GM23248 (cell line): ENCODE measurements at regions not wholly inside any gene's neighbourhood (a gene's known extent, or its start where the extent isn't known, plus 50 kb on each side); places are given as distances from the start of the nearest gene placed in this dataset.

Experiments
- DNase-seq: peaks from one replicate; pipeline ENCODE4 v3.0.0-alpha.2; 2015
- H2AFZ ChIP-seq: fragments of 200-600 bp; sonication (generic); 2 replicates; pipeline ENCODE4 v1.6.1; 2016; ENCODE audit warnings: antibody characterized with exemption
- H3F3A ChIP-seq: fragments of 200-600 bp; sonication (generic); 2 replicates; pipeline ENCODE4 v1.6.1; 2016; ENCODE audit warnings: mild to moderate bottlenecking, antibody characterized with exemption, mixed run types; ENCODE audit not compliant: insufficient read depth
- H3K27ac ChIP-seq: fragments of 200-600 bp; sonication (generic); 2 replicates; pipeline ENCODE4 v1.5.1; 2016; ENCODE audit warnings: mild to moderate bottlenecking
- H3K27me3 ChIP-seq: fragments of 200-600 bp; sonication (generic); replicated peaks from 2 replicates; pipeline ENCODE4 v1.6.1; 2016; ENCODE audit warnings: mild to moderate bottlenecking; ENCODE audit not compliant: insufficient read depth
- H3K36me3 ChIP-seq: fragments of 200-600 bp; sonication (generic); 2 replicates; pipeline ENCODE4 v1.6.1; 2016; ENCODE audit warnings: low read depth, mild to moderate bottlenecking
- H3K4me1 ChIP-seq: fragments of 200-600 bp; sonication (generic); 2 replicates; pipeline ENCODE4 v1.6.1; 2016; ENCODE audit warnings: mild to moderate bottlenecking; ENCODE audit not compliant: insufficient read depth
- H3K4me2 ChIP-seq: fragments of 200-600 bp; sonication (generic); one replicate; pipeline ENCODE4 v1.6.1; 2016; ENCODE audit warnings: mild to moderate bottlenecking; ENCODE audit not compliant: unreplicated experiment
- H3K4me3 ChIP-seq: fragments of 200-600 bp; sonication (generic); 2 replicates; pipeline ENCODE4 v1.5.1; 2016; ENCODE audit warnings: mild to moderate bottlenecking
- H3K79me2 ChIP-seq: fragments of 200-600 bp; sonication (generic); 2 replicates; pipeline ENCODE4 v1.6.1; 2016; ENCODE audit warnings: mild to moderate bottlenecking; ENCODE audit not compliant: insufficient read depth
- H3K9ac ChIP-seq: fragments of 200-600 bp; sonication (generic); 2 replicates; pipeline ENCODE4 v1.6.1; 2016; ENCODE audit warnings: mild to moderate bottlenecking
- H3K9me2 ChIP-seq: fragments of 200-600 bp; sonication (generic); 2 replicates; pipeline ENCODE4 v1.6.1; 2016; ENCODE audit warnings: mixed run types, mild to moderate bottlenecking, moderate library complexity; ENCODE audit not compliant: insufficient read depth
- H3K9me3 ChIP-seq: fragments of 200-600 bp; sonication (generic); one replicate; pipeline ENCODE4 v1.6.1; 2017; ENCODE audit warnings: low read depth
- H4K20me1 ChIP-seq: fragments of 200-600 bp; sonication (generic); 2 replicates; pipeline ENCODE4 v1.6.0; 2016; ENCODE audit not compliant: insufficient read depth
- EZH2 ChIP-seq: fragments of 200-600 bp; sonication (generic); IDR thresholded peaks from 2 replicates; pipeline ENCODE4 v1.6.1; 2018; ENCODE audit warnings: antibody characterized with exemption, mild to moderate bottlenecking; ENCODE audit not compliant: insufficient read depth, poor library complexity, severe bottlenecking
- EZH2phosphoT487 ChIP-seq: fragments of 200-600 bp; sonication (generic); IDR thresholded peaks from 2 replicates; pipeline ENCODE4 v1.6.1; 2018; ENCODE audit warnings: antibody characterized with exemption, moderate library complexity, mild to moderate bottlenecking, low read depth; ENCODE audit not compliant: insufficient read depth
- WGBS, 2 experiments: methylation state at CpG; one replicate each; pipeline ENCODE4 v1.1.6; 2015 to 2017; ENCODE audit warnings: low lambda C conversion rate in 2 of 2, low coverage in 1 of 2; ENCODE audit errors: missing lambda C conversion rate in 2 of 2; 5-methylcytosine and 5-hydroxymethylcytosine counted together
- in situ Hi-C: fragments of 300-500 bp; cut with MboI; formaldehyde crosslinking; loops from 2 replicates; pipeline ENCODE4 v1.15.0; 2020

GRCh38 chr4:75244325-75244724 is 269.9 kb downstream of the RCHY1 start:
- in situ Hi-C loops = no loop called here
- no peaks in the 10 kb centered on the region for H3K9me2 ChIP-seq
- TF ChIP-seq EZH2 (no peak), EZH2phosphoT487 (no peak)

DNA sequence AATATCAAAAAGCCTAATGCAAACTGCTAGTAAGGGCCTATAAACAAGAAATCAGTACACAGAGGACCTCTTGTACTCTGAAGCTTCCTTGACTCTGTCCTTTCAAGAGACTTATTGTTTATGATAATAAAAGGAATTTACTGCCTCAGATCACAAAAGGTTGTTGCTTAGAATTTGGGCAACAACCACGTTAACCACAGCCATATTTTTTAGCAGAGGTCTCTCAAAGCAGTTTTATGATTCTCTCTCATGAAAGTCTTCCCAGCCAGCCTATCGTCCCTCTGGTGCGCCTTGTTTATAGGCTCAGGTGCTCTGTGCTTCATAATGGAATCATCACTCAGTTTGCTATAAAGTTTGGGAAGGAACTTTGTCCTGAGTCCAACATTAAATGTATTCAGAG is 270.6 kb downstream of the RCHY1 start:
- Histone ChIP-seq H2AFZ (no peak overlapping the region), H3K27me3 (no peaks in the 10 kb centered on the region), H3K36me3 (no peaks in the 10 kb centered on the region), H3F3A (no peaks in the 10 kb centered on the region), H4K20me1 (no peaks in the 10 kb centered on the region), H3K9ac (no peak overlapping the region), H3K27ac (no peak overlapping the region), H3K4me3 (no peak overlapping the region), H3K79me2 (no peaks in the 10 kb centered on the region), H3K9me2 (no peaks in the 10 kb centered on the region), H3K4me2 (no peak overlapping the region), H3K4me1 (no peaks in the 10 kb centered on the region), H3K9me3 (no peaks in the 10 kb centered on the region)
- DNase-seq = no peak
- in situ Hi-C loops = no loop called here
- WGBS, 2 experiments = 2 to 4% methylated on average over 3 of the region's 3 CpGs
- TF ChIP-seq EZH2 = no peak
- TF ChIP-seq EZH2phosphoT487 = no peak

More at GRCh38 chr4:75244325-75244724, 269.9 kb downstream of the RCHY1 start:
- no peak overlapping the region for H3K27ac ChIP-seq
- H3K79me2 ChIP-seq = no peaks in the 10 kb centered on the region
- 18 to 27% methylated on average over 6 of the region's 6 CpGs for WGBS, 2 experiments
- no peaks in the 10 kb centered on the region for H3K36me3 ChIP-seq
- H3K4me1 ChIP-seq = no peaks in the 10 kb centered on the region
- no peak for DNase-seq
- no peak overlapping the region for H2AFZ ChIP-seq
- H3F3A ChIP-seq = no peaks in the 10 kb centered on the region
- no peaks in the 10 kb centered on the region for H3K9me3 ChIP-seq
- no peak overlapping the region for H3K4me2 ChIP-seq
- no peak overlapping the region for H3K9ac ChIP-seq
- H3K27me3 ChIP-seq = no peaks in the 10 kb centered on the region
- no peaks in the 10 kb centered on the region for H4K20me1 ChIP-seq
- no peak overlapping the region for H3K4me3 ChIP-seq

DNA sequence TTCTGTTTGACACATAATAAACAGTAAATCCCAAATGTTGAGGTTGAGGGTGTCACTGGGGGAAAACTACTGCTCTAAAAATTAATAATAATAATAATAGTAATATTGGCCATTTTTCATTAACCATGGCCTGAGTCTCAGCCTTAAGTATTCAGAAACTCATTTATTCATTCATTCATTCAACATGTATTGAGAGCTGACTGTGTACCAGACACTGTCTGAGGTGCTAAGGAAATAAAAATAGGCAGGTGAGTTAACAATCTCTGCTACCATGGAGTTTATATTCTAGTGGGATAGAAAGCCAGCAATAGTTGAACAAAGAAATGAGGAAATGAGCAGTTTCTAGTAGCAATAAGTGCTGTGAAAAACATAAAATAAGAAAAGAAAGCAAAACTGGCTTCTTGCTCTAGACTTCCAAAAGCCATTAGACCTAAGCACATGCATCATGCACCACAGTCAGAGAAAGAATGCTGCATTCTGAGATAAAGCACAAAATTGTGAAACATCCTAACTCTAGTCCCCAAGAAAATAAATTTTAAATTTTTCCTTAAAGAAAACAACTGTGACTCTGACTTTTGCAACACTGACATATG is 278.7 kb downstream of the RCHY1 start:
- Histone ChIP-seq H3F3A (no peaks in the 10 kb centered on the region), H3K4me3 (no peak overlapping the region), H3K9me2 (no peaks in the 10 kb centered on the region), H3K36me3 (no peaks in the 10 kb centered on the region), H3K9me3 (no peaks in the 10 kb centered on the region), H2AFZ (no peak overlapping the region), H3K4me1 (no peaks in the 10 kb centered on the region), H4K20me1 (no peaks in the 10 kb centered on the region), H3K27ac (no peak overlapping the region), H3K27me3 (no peaks in the 10 kb centered on the region), H3K4me2 (no peak overlapping the region), H3K9ac (no peak overlapping the region), H3K79me2 (no peaks in the 10 kb centered on the region)
- DNase-seq = no peak
- in situ Hi-C loops = no loop called here
- TF ChIP-seq EZH2phosphoT487 (no peak), EZH2 (no peak)

GRCh38 chr4:75232546-75232945 is 281.7 kb downstream of the RCHY1 start:
- H3K9ac ChIP-seq = no peak overlapping the region
- no peaks in the 10 kb centered on the region for H3K9me2 ChIP-seq
- H3K79me2 ChIP-seq = no peaks in the 10 kb centered on the region
- WGBS, 2 experiments = 0 to 1% methylated on average over 3 of the region's 3 CpGs
- no peak overlapping the region for H3K4me3 ChIP-seq
- H4K20me1 ChIP-seq = no peaks in the 10 kb centered on the region
- H3K4me1 ChIP-seq = no peaks in the 10 kb centered on the region
- H3K4me2 ChIP-seq = no peak overlapping the region
- no peak overlapping the region for H3K27ac ChIP-seq
- no peaks in the 10 kb centered on the region for H3K27me3 ChIP-seq
- in situ Hi-C loops = no loop called here
- no peaks in the 10 kb centered on the region for H3F3A ChIP-seq
- no peaks in the 10 kb centered on the region for H3K36me3 ChIP-seq
- TF ChIP-seq EZH2phosphoT487 = no peak
- no peak for TF ChIP-seq EZH2
- H3K9me3 ChIP-seq = no peaks in the 10 kb centered on the region
- no peak for DNase-seq
- H2AFZ ChIP-seq = no peak overlapping the region
